IPS-18a (cell line): ENCODE measurements at regions not wholly inside any gene's neighbourhood (a gene's known extent, or its start where the extent isn't known, plus 50 kb on each side); places are given as distances from the start of the nearest gene placed in this dataset.

Source experiments
- H3K27ac ChIP-seq: one replicate; pipeline ENCODE4 v1.5.1; 2013; ENCODE audit warnings: low read length
- H3K27me3 ChIP-seq: one replicate; pipeline ENCODE4 v1.6.1; 2013; ENCODE audit warnings: mild to moderate bottlenecking, low read length; ENCODE audit not compliant: control insufficient read depth, insufficient read depth
- H3K36me3 ChIP-seq: one replicate; pipeline ENCODE4 v1.6.1; 2013; ENCODE audit warnings: low read depth, low read length; ENCODE audit not compliant: control insufficient read depth
- H3K4me1 ChIP-seq: one replicate; pipeline ENCODE4 v1.6.1; 2013; ENCODE audit warnings: low read depth, low read length; ENCODE audit not compliant: control insufficient read depth
- H3K4me3 ChIP-seq: one replicate; pipeline ENCODE4 v1.5.1; 2013; ENCODE audit warnings: low read length
- H3K9ac ChIP-seq: one replicate; pipeline ENCODE4 v1.6.1; 2013; ENCODE audit warnings: mild to moderate bottlenecking, low read length, moderate library complexity
- H3K9me3 ChIP-seq: one replicate; pipeline ENCODE4 v1.6.1; 2013; ENCODE audit warnings: low read depth, low read length; ENCODE audit not compliant: control insufficient read depth

DNA sequence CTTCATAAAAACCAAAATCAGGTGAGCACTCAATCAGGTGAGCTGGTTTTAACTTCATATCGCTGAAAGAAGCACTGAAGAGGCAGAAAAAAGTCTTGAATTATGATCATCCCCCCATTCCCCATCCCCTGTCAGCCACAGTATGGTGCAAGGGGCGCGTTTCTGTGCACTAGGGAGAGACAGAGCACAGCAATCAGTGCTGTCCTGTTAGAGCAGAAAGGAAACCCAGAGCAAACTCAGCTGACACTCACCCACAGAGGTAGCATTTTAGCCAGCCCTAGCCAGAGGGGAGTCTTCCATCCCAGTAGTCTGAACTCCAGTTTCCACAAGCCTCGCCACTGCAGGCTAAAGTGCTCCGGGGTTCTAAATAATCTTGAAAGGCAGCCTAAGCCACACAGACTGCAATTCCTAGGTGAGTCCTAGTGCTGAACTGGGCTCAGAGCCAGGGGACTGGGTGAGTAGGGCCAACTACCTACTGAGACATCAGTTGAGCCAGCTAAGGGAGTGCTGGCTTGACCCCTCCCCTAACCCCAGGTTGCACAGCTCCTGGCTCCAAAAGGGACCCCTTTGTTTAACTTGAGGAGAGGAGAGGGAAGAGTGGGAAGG lies 1352.6 kb upstream of the GJE1 start:
- H3K27ac ChIP-seq, result no peak overlapping the region
- H3K4me3 ChIP-seq, result no peak overlapping the region

DNA sequence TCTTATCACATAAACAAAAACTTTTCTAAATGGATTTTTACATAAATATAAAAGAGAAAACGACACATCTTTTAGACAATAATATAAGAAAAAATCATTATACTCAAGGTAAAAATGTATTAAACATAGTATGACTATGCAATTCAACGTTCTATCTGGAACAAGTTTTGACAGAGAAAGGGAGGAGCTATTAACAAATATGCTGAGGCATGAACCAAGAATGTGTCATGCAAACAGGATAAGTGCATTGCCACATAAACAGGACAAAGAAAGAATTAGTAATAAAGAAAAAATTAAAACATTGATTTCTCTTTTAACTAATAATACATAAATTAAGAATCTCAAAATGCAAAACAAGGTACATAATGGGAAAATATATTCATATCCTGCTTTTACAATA lies 1353.4 kb upstream of the GJE1 start:
- no peaks in the 10 kb centered on the region for H3K9me3 ChIP-seq
- no peak overlapping the region for H3K27ac ChIP-seq
- no peaks in the 10 kb centered on the region for H3K4me1 ChIP-seq
- H3K4me3 ChIP-seq, result no peak overlapping the region
- no peaks in the 10 kb centered on the region for H3K36me3 ChIP-seq
- no peak overlapping the region for H3K9ac ChIP-seq
- H3K27me3 ChIP-seq, result no peaks in the 10 kb centered on the region

More for the DNA sequence above, 1352.6 kb upstream of the GJE1 start:
- Histone ChIP-seq H3K9ac (no peak overlapping the region), H3K36me3 (no peaks in the 10 kb centered on the region), H3K4me1 (no peaks in the 10 kb centered on the region), H3K9me3 (no peaks in the 10 kb centered on the region), H3K27me3 (no peaks in the 10 kb centered on the region)

DNA sequence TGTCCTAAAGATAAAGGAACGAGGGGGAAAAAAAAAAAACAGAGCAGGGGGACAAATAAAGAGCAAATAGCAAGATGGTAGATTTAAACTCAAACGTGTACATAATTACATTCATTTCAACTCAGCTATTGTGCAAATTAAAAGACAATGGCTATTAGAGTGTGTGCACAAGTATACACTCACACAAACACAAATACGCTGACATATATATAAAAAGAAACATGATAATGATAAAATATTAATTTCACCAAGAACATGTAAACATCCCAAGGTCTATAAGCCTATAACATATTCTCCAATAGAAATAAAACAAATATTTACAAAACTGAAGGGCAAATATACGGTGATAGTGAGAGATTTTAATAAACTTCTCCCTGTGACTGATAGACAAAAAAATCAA lies 1354.9 kb upstream of the GJE1 start:
- Histone ChIP-seq H3K4me1 (no peaks in the 10 kb centered on the region), H3K36me3 (no peaks in the 10 kb centered on the region), H3K27ac (no peak overlapping the region), H3K27me3 (no peaks in the 10 kb centered on the region), H3K9me3 (no peaks in the 10 kb centered on the region), H3K4me3 (no peak overlapping the region), H3K9ac (no peak overlapping the region)

DNA sequence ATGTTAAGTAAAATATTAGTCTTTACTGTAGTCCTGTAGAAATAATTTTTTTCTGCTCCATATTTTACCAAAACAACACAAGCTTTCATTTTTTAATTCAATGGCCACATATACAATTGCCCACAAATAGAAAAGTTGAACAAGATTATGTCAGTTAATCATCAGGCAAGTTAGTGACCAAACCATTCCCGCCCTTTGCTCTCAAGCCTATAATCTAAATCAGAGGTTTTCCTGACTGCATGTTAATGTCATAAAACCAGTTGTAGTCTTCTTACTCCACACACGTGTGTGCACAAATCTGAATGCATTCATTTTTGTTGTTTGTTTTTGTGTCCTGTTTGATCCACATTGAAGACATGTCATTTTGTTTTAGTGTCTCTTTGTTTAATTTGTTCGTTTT lies 1357.7 kb upstream of the GJE1 start:
- Histone ChIP-seq H3K9ac (no peak overlapping the region), H3K27me3 (no peaks in the 10 kb centered on the region), H3K4me3 (no peak overlapping the region), H3K9me3 (peaks cover 5% of the 10 kb centered on the region), H3K27ac (no peak overlapping the region), H3K36me3 (no peaks in the 10 kb centered on the region), H3K4me1 (no peaks in the 10 kb centered on the region)

DNA sequence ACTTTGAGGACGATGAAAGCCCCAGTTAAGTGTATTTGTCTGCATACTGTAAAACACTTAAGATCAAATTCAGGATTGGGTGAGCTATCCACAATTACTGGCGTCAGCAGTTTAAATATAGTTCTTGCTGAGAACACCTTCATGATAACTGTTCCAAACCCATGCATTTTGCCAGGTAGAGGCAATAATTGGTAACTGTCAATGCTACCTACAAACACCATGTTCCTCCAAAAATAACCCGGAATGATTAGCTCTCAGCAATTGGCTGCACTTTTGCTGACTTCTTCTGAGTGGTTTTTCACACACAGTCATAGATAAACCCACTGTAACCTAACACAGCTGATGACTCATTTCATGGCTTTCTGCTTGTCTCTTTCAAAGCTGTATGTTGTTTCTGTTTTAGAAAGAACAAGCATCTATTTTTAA lies 1358.6 kb upstream of the GJE1 start:
- H3K36me3 ChIP-seq, result no peaks in the 10 kb centered on the region
- no peaks in the 10 kb centered on the region for H3K4me1 ChIP-seq
- H3K9me3 ChIP-seq, result peaks cover 7% of the 10 kb centered on the region
- H3K4me3 ChIP-seq, result no peak overlapping the region
- no peaks in the 10 kb centered on the region for H3K27me3 ChIP-seq
- no peak overlapping the region for H3K27ac ChIP-seq
- no peak overlapping the region for H3K9ac ChIP-seq

DNA sequence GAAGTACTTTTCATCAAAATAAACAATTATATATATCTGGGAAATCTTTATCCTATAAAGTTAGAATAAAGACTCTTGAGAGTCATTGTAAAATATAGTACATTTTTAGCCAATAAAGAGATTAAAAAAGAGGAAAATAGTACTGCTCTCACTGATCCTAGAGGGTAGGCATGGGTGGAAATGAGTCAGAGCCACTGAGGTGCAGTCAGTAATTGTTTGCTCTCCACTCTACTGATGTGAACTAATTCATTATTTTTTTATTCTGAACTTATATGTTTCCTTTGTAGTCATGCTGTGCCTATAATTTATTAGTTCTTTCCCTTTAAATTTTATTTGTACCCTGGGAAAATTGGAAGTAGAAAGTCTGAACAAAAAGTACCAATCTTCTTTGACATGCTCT lies 1359.4 kb upstream of the GJE1 start:
- no peaks in the 10 kb centered on the region for H3K27me3 ChIP-seq
- H3K9ac ChIP-seq, result no peak overlapping the region
- H3K4me3 ChIP-seq, result no peak overlapping the region
- no peak overlapping the region for H3K27ac ChIP-seq
- peaks cover 15% of the 10 kb centered on the region for H3K9me3 ChIP-seq
- H3K36me3 ChIP-seq, result no peaks in the 10 kb centered on the region
- H3K4me1 ChIP-seq, result no peaks in the 10 kb centered on the region

DNA sequence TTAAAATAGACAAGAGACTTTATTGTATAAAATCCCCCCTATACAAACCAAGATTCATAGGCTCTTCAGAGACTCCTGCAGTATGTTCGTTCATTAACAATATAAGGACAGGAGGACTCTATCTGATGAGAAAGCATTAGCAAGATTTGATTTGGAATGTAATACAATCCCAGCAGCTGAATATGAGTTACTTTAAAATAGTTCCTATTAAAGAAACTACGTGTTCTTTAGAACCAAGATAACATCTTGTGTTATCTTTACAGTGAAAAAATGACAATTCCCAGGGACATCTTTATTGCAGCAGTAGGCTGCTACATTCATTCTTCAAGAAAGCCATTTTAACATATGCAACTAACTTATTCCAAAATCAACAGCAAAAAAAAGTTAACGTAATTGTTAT lies 1360.1 kb upstream of the GJE1 start:
- Histone ChIP-seq H3K27me3 (no peaks in the 10 kb centered on the region), H3K4me1 (no peaks in the 10 kb centered on the region), H3K9me3 (peaks cover 17% of the 10 kb centered on the region), H3K36me3 (no peaks in the 10 kb centered on the region), H3K9ac (no peak overlapping the region), H3K4me3 (no peak overlapping the region), H3K27ac (no peak overlapping the region)

DNA sequence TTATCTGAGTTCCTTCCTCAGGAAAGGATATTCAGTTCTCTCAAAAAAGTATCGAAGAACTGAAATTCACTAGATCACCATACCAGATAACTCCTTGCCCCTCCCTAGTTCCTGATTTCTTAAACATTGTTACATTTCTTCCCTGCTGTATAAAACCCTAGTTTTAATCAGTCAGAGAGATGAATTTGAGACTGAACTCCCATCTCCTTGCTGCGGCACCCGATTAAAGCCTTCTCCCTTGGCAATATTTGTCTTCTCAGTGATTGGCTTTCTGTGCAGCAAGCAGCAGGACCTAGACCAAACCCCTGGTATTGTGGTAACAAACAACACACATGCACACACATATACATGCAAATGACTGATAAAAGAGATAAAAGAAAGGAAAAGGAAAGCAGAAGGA lies 1364.6 kb upstream of the GJE1 start:
- Histone ChIP-seq H3K9ac (no peak overlapping the region), H3K4me1 (no peaks in the 10 kb centered on the region), H3K27ac (no peak overlapping the region), H3K4me3 (no peak overlapping the region), H3K36me3 (no peaks in the 10 kb centered on the region), H3K27me3 (no peaks in the 10 kb centered on the region), H3K9me3 (peaks cover 22% of the 10 kb centered on the region)

DNA sequence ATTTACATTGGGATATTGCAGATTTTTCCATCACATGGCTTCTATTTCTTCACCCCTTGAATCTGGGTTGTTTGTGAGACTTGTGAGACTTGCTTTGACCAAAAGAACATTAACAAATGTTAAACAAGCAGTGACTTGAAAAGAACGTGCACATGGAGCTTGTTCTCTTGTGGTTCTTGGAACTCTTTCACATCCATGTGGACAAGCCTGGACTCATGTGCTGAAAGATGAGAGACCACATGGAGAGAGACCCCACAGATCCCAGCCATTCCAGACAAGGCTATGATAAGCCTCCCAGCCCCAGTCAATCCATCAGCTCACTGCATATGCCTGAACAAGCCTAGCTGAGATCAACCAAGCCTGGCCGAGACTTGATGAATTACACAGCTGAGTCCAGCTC lies 1365.7 kb upstream of the GJE1 start:
- peaks cover 22% of the 10 kb centered on the region for H3K9me3 ChIP-seq
- no peaks in the 10 kb centered on the region for H3K36me3 ChIP-seq
- no peaks in the 10 kb centered on the region for H3K4me1 ChIP-seq
- H3K4me3 ChIP-seq, result no peak overlapping the region
- H3K27me3 ChIP-seq, result no peaks in the 10 kb centered on the region
- no peak overlapping the region for H3K27ac ChIP-seq
- no peak overlapping the region for H3K9ac ChIP-seq

DNA sequence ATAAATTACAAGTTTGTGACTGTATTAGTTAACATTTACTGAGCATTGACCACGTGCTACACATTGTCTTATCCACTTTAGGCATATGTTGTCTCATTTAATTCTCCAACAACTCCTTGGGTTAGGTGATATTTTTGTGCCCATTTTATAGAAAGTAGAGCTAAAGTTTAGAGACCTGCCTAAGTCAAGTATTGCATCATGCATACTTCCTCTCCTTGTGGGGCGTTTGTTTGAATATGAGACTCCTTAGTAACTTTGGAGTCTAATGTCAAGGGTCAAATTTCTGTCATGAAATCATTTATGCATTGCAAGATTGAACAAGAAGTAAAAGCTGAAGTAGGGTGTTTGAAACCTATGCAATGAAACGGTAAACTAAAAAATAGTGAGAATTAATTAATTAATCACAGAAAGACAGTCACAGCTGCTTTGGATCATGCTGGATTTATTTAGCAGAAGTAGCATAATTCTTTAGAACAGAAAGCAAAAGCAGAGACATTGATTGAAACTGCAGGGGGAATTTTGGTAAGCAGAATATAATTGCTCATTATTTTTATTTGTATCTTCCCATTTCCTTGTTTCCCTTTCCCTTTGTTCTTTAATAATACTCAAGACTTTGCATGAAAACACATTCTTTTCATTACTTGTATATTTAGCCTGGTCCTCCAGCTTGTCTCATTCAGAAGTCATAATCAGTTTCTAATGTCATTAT lies 1374.4 kb upstream of the GJE1 start:
- Histone ChIP-seq H3K4me1 (peaks cover 5% of the 10 kb centered on the region), H3K27me3 (no peaks in the 10 kb centered on the region), H3K9me3 (no peaks in the 10 kb centered on the region), H3K36me3 (no peaks in the 10 kb centered on the region), H3K4me3 (no peak overlapping the region), H3K9ac (no peak overlapping the region), H3K27ac (no peak overlapping the region)

DNA sequence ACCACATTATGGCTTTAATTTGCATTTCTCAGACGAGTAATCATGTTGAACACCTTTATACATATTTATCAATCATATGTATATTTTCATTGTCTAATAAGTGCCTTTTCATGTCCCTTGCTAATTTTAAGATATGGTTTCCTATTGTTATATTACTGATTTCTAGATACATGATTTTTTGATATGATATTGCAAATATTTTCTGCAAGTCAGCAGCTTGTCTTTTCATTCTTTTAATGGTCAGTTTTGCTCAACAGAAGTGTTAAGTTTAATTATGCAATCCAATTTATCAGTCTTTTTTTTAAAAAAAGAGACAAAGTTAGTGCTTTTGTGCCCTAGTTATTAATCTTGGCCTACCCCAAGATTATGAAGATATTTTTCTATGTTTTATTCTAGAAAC lies 1377.8 kb upstream of the CITED2 start:
- no peak overlapping the region for H3K9ac ChIP-seq
- peaks cover 7% of the 10 kb centered on the region for H3K9me3 ChIP-seq
- no peaks in the 10 kb centered on the region for H3K4me1 ChIP-seq
- H3K36me3 ChIP-seq, result no peaks in the 10 kb centered on the region
- no peak overlapping the region for H3K4me3 ChIP-seq
- H3K27me3 ChIP-seq, result no peaks in the 10 kb centered on the region
- H3K27ac ChIP-seq, result no peak overlapping the region

DNA sequence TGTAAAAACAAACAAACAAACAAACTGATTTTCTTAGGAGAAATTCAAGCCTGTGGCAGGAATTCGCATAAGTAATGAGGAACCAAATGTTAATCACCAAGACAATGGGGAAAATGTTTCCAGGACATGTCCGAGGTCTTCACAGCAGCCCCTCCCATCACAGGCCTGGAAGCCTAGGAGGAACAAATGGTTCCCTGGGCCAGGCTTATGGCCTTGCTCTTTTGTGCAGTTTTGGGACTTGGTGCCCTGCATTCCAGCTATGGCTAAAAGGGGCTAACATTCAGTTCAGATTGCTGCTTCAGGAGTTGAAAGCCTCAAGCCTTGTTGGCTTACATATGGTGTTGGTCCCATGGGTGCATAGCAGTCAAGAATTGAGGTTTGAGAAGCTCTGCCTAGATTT lies 1372.7 kb upstream of the CITED2 start:
- H3K9me3 ChIP-seq, result peaks cover 12% of the 10 kb centered on the region
- no peak overlapping the region for H3K4me3 ChIP-seq
- H3K27ac ChIP-seq, result no peak overlapping the region
- no peaks in the 10 kb centered on the region for H3K4me1 ChIP-seq
- no peaks in the 10 kb centered on the region for H3K27me3 ChIP-seq
- no peak overlapping the region for H3K9ac ChIP-seq
- no peaks in the 10 kb centered on the region for H3K36me3 ChIP-seq
